Hematopoietic multipotent progenitor cell treated with erythropoietin and hydrocortisone succinate and interleukin-3 and kit ligand, for 6 days (in vitro differentiated cells): ENCODE measurements at regions not wholly inside any gene's neighbourhood (a gene's known extent, or its start where the extent isn't known, plus 50 kb on each side); places are given as distances from the start of the nearest gene placed in this dataset.

Experiments used
- DNase-seq: peaks from one replicate; pipeline ENCODE4 v3.0.0-alpha.2; 2015

GRCh38 chr14:83798421-83798820 lies 1731.5 kb upstream of the FLRT2 start:
- DNase-seq: no peak

DNA sequence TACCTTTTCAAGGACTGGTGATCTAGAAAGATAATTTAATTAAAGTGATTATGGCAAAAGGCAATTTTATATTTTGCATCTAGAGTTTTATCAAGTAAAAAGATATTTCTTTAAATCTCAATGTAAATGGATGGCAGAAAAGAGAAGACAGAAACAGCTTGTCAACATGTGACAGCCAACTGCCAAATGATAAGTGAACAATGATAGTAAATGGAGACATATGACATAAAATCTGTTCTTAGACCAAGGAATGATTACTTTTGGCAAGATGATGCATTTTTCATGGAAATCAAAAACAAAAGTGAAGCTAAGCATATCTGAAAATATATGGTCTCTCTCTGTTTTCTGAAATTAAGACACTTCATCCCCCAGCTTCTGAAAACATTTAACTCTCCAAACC lies 1730.7 kb upstream of the FLRT2 start:
- DNase-seq: no peak

DNA sequence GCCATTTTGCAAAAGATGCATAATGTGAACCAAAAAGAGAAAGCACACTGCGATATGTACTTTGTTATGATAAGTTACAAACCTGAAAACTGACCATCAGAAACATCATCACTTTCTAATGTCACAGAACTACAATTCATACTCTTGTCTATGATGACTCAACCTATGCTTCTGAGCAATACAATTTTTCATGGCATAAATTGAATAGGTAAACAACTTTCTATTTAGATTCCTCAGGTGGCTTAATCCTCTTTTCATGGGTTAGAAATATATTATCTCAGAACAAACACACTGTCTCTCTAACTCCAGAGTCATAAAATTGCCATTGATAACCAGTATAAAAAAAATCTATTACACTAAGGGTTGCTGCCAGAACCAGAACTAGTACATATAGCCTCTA lies 1715.0 kb upstream of the FLRT2 start:
- DNase-seq: no peak

DNA sequence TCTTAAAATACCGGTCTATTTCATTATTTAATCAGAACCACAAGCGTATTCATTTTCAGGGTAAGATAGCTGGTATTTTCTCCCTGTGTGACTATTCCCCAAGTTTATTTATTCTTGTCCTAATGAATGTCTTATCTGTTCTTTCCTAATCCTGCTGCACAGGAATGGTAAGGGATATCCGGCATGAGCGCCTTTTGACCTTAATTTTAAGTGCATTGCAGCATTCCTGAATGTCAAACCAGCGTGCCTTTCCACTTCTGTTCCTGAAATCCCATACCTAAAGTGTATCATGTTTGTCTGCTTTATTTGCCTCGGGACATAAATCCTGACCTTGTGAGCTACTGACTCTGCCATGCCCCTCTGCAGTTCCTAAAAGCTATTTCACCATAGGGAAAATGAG lies 1713.2 kb upstream of the FLRT2 start:
- no peak for DNase-seq

GRCh38 chr14:83825843-83826242 lies 1704.1 kb upstream of the FLRT2 start:
- DNase-seq: no peak

DNA sequence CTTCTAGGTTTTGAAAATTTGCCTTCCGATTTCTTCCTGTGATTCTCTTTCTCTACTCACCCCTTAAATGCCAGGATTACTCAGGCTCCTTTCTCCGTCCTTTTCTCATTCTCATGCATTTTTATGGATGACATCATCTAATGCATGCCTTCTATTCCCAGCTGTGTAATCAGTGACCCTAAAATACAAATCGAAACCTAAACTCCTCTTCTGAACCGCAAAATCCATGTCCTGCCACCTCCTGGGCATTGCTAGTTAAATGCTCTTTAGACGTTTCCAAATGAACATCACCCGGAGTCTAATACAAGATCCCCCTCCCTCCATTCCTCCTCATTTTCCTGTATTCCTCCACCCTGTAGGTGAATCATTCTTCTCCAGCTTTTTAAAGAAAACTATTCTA lies 1703.1 kb upstream of the FLRT2 start:
- no peak for DNase-seq

GRCh38 chr14:83827383-83827782 lies 1702.6 kb upstream of the FLRT2 start:
- no peak for DNase-seq

DNA sequence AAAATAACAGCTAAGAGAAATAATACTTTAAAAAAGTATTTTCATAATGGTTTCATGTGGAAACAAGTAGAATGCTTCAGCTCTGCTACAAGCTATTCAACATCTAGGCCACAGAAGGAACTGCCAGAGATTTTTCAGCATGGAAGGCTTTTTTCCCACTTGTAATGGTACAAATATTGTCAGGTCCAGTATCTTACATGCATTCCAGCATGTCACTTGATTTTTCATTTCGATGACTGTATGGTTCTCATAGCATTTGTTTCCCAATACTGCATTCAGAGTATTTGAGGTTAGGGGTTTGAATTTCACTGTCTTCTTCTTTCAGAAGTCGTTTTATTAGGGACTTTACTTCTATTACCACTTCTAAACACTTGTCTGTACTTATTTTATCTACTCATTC lies 1701.5 kb upstream of the FLRT2 start:
- DNase-seq: no peak

DNA sequence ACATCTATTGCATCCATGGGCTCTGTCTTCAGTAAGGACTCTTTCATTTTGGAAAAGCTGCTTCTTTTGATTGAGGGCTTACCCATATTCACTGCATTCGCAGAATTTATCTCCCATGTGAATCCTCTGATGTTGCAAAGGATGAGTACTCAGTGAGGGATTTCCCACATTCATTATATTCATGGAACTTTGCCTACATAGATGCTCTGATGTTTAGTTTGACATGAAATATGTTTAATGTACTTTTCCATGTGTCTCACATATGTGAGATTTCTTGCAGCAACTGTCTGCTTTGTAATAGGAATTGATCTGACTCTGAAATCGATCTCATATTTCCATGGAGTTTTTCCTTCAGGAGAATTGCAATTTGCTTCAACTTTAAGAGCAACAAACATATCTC lies 1699.6 kb upstream of the FLRT2 start:
- DNase-seq: no peak

DNA sequence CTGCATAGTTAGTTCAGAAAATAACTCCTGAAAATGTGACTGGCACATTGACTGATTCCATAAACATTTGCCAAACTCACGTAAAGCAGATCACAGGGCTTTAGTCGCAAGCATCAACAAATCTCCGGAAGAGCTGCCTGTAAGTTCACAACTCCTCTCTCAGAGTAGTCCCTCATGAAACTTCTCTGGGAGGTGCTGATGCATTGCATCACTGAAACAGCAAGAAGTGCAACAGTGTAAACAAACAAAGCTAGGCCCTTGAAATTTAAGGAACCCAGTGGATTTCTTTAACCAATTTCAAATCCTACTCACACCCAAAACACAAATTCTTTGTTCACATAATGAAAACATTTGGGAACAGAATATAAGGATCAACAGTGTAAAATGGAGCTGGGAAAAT lies 1691.7 kb upstream of the FLRT2 start:
- no peak for DNase-seq

DNA sequence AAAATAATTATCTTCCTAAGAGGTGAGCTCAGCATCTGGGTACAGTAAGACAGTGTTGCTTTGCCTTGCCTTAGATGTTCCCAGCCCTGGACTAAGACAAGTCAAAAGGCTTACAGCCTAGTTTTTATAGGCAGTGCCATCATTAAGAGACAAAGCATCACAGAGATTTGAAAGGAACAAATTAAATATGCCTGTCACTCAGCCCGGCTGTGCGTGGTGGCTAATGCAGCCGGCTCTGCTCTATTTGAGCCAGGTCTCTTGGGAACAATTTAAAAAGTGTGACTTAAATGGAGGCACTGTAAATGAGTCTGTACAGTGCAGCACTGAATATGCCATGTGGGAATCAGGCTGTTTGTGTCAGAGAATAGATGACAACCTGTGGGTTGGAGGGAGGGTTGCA lies 1687.4 kb upstream of the FLRT2 start:
- no peak for DNase-seq

- DNase-seq: no peak
Observed at GRCh38 chr14:83847102-83847501, 1682.8 kb upstream of the FLRT2 start.

GRCh38 chr14:83850092-83850491 lies 1679.9 kb upstream of the FLRT2 start:
- DNase-seq: no peak

DNA sequence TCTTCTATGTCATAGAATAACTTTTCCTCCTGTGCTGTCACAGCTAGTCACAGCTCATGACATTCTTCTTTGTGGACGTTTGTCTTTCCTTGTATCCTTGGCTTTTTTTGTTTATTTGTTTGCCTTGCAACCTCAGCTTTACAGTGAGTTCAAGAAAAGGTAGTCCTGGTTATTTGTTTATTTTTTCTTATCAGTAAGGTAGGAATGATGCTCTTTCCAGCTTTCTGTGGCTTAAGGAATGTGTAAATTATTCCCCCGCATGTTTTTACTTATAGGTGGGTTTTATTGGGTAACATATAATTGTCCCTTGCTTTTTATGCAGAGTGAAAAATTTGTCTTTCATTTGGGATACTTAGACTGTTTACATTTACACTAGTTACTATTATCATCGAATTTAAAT lies 1673.6 kb upstream of the FLRT2 start:
- DNase-seq: no peak

- DNase-seq: no peak
Observed at GRCh38 chr14:83860631-83861155, 1669.3 kb upstream of the FLRT2 start.

GRCh38 chr14:83863042-83863774 lies 1666.7 kb upstream of the FLRT2 start:
- no peak for DNase-seq

DNA sequence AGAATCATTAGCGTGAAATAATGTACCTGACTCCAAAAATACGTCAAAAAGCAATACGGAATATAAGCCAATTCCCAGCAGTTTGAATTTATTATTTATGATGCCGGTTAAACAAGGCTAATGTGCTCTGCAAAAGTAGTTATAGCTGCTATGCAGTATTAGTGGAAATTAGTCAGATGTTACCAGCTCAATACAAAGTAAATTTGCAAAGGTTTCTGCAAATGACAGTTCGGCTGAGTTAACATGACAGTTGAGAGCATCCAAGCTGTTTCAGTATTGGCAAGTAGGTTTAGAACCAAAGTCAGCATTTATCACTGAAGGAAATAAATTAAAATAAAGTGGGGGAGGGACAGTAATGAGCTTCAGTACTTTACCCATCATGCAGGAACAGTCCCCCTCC lies 1665.8 kb upstream of the FLRT2 start:
- DNase-seq: no peak

DNA sequence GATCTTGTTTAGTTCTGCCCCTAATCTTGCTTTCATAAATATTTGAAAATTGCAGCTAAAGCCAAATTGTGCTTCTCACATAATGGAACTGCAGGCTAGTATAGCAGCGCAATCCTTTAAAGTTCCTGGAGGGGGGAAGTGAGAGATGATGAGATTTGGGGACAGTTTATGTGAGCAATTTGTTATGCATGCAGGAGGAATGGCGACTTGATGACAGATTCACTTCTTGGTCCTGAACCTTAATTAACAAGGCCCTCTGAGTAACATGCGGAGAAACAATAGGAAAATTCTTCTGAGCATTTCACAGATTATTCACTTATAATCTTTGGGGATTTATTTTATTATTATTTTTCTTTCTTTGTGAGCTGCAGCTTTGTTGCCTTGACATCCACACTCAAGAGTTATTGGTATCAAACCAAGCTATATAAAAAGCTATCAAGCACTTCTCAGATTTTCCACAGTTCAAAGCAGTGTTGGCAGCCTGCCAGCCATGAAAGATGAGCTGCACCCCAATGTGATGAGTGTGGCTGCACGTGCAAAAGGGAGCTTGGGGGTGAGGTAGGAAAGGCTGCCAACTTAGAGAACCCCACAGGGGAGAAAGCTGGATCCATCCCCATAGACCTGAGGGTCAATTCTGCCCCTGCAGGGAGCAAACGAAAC lies 1662.2 kb upstream of the FLRT2 start:
- no peak for DNase-seq

DNA sequence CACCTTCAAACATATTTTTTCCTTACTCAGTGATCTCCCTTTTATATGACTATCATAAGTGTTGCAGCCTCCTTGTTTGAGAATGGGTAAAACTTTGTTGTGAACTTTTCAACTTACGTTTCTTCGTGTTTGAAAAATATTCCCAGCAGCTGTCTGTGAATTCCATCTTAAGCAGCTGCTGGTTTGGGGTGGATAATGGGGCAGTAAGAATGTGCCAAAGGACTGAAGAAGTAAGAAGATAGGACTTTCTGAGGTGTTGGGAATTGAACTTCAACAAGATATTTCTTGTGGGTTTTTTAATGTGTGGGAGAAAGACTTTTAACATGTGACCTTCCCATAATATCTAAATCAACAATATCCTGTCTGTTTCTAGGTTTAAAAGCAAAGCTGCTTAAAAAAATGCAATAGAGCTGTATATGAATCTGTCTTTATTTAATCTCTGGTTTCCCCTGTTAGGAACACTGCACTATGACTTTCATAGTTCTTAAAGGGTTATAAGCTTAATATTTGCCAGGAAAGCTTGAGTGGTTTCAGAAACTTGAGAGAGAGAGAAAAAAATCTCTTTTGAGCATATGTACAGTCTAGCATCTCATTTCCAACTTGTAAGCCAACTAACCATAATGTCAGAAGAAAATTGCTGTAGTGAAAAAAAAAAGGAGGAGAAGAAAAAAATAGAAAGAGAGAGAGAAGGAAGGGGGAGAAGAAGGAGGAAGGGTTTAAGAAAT lies 1659.2 kb upstream of the FLRT2 start:
- no peak for DNase-seq

- no peak for DNase-seq
Observed at GRCh38 chr14:83873669-83874068, 1656.3 kb upstream of the FLRT2 start.

GRCh38 chr14:83874662-83875061 lies 1655.3 kb upstream of the FLRT2 start:
- no peak for DNase-seq

- DNase-seq: no peak
Observed at GRCh38 chr14:83883732-83884131, 1646.2 kb upstream of the FLRT2 start.

DNA sequence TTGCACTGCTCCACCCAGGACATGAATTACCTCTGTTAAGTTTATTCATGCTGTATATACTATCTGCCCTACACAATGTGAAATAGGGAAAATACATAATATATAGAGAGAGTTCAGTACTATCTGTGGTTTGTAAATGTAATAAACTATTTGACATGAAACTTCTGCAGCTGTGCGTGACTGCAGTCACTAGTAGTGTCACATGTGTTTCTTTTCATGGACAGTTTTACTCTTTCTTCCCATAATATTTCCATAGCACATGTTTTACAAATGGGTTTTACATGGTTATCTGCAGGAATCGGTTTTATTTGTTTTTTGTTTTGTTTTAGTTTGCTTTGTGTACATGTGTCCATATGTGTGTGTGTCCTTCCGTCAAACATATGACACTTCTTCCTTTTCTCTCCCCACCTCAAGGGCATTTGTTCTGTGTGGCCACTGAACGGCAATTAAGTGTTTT lies 1644.1 kb upstream of the FLRT2 start:
- no peak for DNase-seq

DNA sequence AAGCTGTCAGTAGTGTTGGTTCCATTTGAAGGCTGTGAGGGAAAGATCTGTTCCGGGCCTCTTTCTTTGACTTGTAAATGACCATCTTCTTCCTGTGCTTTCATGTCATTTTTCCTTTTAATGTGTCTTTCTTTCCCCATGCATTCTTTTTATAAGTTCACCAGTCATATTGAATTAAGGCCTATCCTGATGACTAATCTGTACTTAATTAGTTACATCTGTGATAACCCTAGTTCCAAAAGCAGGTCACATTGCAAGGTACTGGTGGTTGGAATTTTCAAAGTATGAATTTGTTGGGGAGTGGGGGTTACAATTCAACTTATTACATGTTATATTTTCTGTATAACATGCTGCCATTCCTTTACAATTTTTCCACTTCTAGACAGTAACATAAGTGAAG lies 1642.1 kb upstream of the FLRT2 start:
- no peak for DNase-seq
